Spleen (tissue), 7 donors: ENCODE measurements at regions not wholly inside any gene's neighbourhood (a gene's known extent, or its start where the extent isn't known, plus 50 kb on each side); places are given as distances from the start of the nearest gene placed in this dataset.

ENCODE experiments used
- POLR2AphosphoS5 ChIP-seq, 3 donors: sonication (generic); formaldehyde crosslinking; IDR thresholded peaks; one replicate each; pipeline ENCODE4 v1.5.1; 2017; ENCODE audit warnings: antibody characterized with exemption in 3 of 3
- TF ChIP-seq, protein P1 (sequence below), 11 experiments: fragments of 200-600 bp in 7 of 11; fragments of 450-650 bp in 4 of 11; sonication (generic) in 4 of 11; IDR thresholded peaks in 8 of 11; conservative IDR thresholded peaks in 3 of 11; 1 replicate in 7 of 11; 2 replicates in 4 of 11; pipeline versions ENCODE4 v1.4.0 to v1.8.0; 2016 to 2021; ENCODE audit warnings: antibody characterized with exemption in 11 of 11, inconsistent platforms in 4 of 11, mild to moderate bottlenecking in 1 of 11
- donor health status: DM: no; HTN: no; CAD: no; lungs with moderate emphysema.
- donor health status: DM: no; HTN: no; CAD: no.
- donor health status: DM: no; HTN: no; CAD: no.

- TF ChIP-seq, protein P1, sequence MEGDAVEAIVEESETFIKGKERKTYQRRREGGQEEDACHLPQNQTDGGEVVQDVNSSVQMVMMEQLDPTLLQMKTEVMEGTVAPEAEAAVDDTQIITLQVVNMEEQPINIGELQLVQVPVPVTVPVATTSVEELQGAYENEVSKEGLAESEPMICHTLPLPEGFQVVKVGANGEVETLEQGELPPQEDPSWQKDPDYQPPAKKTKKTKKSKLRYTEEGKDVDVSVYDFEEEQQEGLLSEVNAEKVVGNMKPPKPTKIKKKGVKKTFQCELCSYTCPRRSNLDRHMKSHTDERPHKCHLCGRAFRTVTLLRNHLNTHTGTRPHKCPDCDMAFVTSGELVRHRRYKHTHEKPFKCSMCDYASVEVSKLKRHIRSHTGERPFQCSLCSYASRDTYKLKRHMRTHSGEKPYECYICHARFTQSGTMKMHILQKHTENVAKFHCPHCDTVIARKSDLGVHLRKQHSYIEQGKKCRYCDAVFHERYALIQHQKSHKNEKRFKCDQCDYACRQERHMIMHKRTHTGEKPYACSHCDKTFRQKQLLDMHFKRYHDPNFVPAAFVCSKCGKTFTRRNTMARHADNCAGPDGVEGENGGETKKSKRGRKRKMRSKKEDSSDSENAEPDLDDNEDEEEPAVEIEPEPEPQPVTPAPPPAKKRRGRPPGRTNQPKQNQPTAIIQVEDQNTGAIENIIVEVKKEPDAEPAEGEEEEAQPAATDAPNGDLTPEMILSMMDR (IDR thresholded peaks at IDR 0.05 in 8 of 11, conservative IDR thresholded peaks at IDR 0.05 in 3 of 11), result no peak
- TF ChIP-seq POLR2AphosphoS5 (IDR thresholded peaks at IDR 0.05), result no peak
These were observed 248.6 kb downstream of the SH2D4B start for GRCh38 chr10:80786322-80786721.
